Stimulated activated naive CD8-positive, alpha-beta T cell treated with anti-CD3 and anti-CD28 coated beads, Interleukin-15, amount 100 ng/mL, for 72 hours (primary cell): ENCODE measurements at regions not wholly inside any gene's neighbourhood (a gene's known extent, or its start where the extent isn't known, plus 50 kb on each side); places are given as distances from the start of the nearest gene placed in this dataset.
A peak's percentile ranks its signal among the peaks of the same experiment; 100 is the strongest.

Experiments used
- ATAC-seq: fragments of 150-1000 bp; cut with Tn5 transposase; 2 replicates; pipeline ENCODE4 v1.10.0; 2021; ENCODE audit warnings: mild to moderate bottlenecking, moderate library complexity
- DNase-seq, 2 donors: peaks; one replicate each; pipeline ENCODE4 v3.0.0; 2021 to 2022
- H3K27ac Mint-ChIP-seq, 2 donors: one replicate each; pipeline ENCODE4 v1.8.0; 2022; ENCODE audit warnings: mild to moderate bottlenecking in 2 of 2, mixed read lengths in 2 of 2, moderate library complexity in 2 of 2
- H3K27me3 Mint-ChIP-seq: one replicate; pipeline ENCODE4 v1.8.0; 2022; ENCODE audit warnings: mixed read lengths
- H3K4me1 Mint-ChIP-seq: one replicate; pipeline ENCODE4 v1.8.0; 2022; ENCODE audit warnings: mild to moderate bottlenecking, mixed read lengths
- H3K4me3 Mint-ChIP-seq, 2 donors: one replicate each; pipeline ENCODE4 v1.8.0; 2022; ENCODE audit warnings: mild to moderate bottlenecking in 2 of 2, mixed read lengths in 2 of 2, moderate library complexity in 1 of 2
- H3K9me3 Mint-ChIP-seq, 2 donors: one replicate each; pipeline ENCODE4 v1.8.0; 2022; ENCODE audit warnings: mixed read lengths in 2 of 2

DNA sequence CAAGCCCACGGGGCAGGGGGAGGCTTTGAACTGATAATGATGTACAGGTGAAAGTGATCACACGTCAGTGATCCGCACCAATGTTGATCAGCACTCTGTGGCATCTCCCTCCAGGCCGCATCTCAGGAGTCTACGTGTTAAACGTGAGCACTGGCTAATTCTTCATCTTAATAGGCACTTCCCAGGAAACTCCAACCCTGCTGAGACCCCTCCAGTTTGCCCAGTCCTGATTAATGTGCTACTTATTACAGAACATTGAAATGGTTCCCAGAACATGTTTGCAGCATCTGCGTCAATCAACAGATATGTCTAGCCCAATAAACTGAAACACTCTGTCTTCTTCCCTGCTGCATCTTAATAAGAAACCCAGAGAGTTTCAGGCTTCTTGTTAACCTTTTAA, 298.4 kb downstream of the DEPDC1B start:
- Mint-ChIP-seq H3K27ac (no peak overlapping the region), H3K27me3 (no peaks in the 10 kb centered on the region), H3K4me3 (no peak overlapping the region), H3K9me3 (no peaks in the 10 kb centered on the region), H3K4me1 (no peaks in the 10 kb centered on the region)
- no peak for DNase-seq
- no peak for ATAC-seq

DNA sequence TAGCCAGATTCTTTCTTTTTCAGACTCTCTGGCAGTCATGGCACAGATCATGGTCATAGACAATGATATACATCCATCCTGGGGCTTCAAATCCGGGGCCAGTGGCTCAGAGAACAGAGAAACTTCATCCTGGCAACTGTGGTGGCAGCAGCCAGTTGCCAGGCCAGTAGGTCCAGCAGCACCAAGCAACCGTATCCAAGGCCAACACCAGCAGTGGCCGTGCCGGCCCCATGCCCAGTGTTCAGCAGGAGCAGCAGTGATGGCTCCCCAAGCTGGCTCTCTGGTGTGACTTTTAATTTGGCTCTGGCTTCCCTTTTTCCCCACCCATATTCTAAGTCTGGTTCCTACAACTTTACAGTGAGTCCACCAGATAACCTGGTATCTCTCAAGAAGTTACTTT, 300.5 kb downstream of the DEPDC1B start:
- DNase-seq (no peak), ATAC-seq (no peak)
- Mint-ChIP-seq H3K4me1 (no peaks in the 10 kb centered on the region), H3K4me3 (no peak overlapping the region), H3K27me3 (no peaks in the 10 kb centered on the region), H3K27ac (no peak overlapping the region), H3K9me3 (no peaks in the 10 kb centered on the region)

DNA sequence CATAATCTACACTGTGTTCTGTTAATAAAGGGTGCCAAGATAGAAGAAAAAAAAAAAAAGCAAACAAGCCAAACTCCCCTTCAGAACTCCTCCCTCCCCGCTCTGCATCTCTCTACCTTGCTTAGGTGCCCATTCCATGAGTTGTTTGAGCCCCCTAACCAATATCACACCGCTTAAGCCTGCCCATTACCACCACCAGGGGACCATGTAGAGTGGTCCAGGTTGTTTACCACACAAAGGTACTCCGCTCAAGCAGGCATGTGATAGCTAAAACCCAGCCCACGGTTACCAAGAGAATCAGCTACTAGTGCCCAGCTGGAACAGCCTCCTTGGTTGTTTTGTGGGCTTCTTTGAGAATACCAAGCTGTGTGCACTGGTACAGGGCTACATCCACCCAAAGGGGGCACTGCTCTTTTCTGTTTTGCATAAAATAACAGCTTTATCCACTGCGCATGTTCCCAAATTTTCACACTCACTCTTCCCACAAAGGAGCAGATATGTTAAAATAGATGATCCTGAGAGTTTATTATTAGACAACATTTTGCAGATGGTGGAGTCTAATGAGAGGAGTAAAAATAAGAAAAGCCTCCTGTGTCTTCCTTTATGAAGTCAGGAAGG, 304.1 kb downstream of the DEPDC1B start:
- Mint-ChIP-seq H3K27ac (no peak overlapping the region), H3K4me3 (no peak overlapping the region), H3K27me3 (no peaks in the 10 kb centered on the region), H3K4me1 (no peaks in the 10 kb centered on the region), H3K9me3 (no peaks in the 10 kb centered on the region)
- ATAC-seq (no peak), DNase-seq (no peak)

- Mint-ChIP-seq H3K27me3 (peaks cover 7% of the 10 kb centered on the region), H3K4me1 (no peaks in the 10 kb centered on the region), H3K4me3 (no peak overlapping the region), H3K27ac (no peak overlapping the region), H3K9me3 (no peaks in the 10 kb centered on the region)
- DNase-seq (no peak), ATAC-seq (no peak)
These were observed 312.9 kb downstream of the DEPDC1B start for GRCh38 chr5:60387051-60387440.

GRCh38 chr5:60386436-60387050, 313.4 kb downstream of the DEPDC1B start:
- Mint-ChIP-seq H3K4me1 (no peaks in the 10 kb centered on the region), H3K27ac (no peak overlapping the region), H3K4me3 (no peak overlapping the region), H3K9me3 (no peaks in the 10 kb centered on the region), H3K27me3 (peaks cover 7% of the 10 kb centered on the region)
- DNase-seq (no peak), ATAC-seq (no peak)

GRCh38 chr5:60382716-60383115, 317.2 kb downstream of the DEPDC1B start:
- Mint-ChIP-seq H3K9me3 (no peaks in the 10 kb centered on the region), H3K27ac (no peak overlapping the region), H3K27me3 (peaks cover 7% of the 10 kb centered on the region), H3K4me1 (no peaks in the 10 kb centered on the region), H3K4me3 (no peak overlapping the region)
- ATAC-seq (no peak), DNase-seq (no peak)

DNA sequence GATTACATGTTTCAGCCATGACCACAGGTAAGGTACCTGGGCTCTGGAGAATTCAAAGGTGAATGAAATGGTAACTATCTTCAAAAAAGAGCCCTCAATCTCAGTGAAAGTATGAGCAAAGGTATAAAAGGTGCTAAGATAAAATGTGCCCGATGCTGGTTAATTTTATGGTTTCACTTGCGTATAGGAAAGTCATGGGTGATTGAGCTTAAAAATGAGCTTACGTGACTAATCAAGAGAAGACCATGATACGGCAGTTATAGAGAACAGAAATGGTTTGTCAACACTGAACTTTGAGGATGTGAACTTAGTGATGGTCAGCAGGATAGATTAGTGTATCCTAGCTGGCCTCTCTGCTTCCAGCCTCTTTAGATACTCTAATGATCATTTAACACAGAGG, 320.1 kb downstream of the DEPDC1B start:
- peaks cover 6% of the 10 kb centered on the region for H3K27me3 Mint-ChIP-seq
- no peak for ATAC-seq
- DNase-seq = no peak
- H3K4me3 Mint-ChIP-seq = no peak overlapping the region
- no peaks in the 10 kb centered on the region for H3K9me3 Mint-ChIP-seq
- H3K4me1 Mint-ChIP-seq = no peaks in the 10 kb centered on the region
- peak overlapping the region in 1 of 2 donors; percentile 92 for H3K27ac Mint-ChIP-seq

- ATAC-seq = no peak
- no peak for DNase-seq
- H3K27me3 Mint-ChIP-seq = no peaks in the 10 kb centered on the region
- no peaks in the 10 kb centered on the region for H3K9me3 Mint-ChIP-seq
- no peaks in the 10 kb centered on the region for H3K4me1 Mint-ChIP-seq
- H3K4me3 Mint-ChIP-seq = no peak overlapping the region
- H3K27ac Mint-ChIP-seq = no peak overlapping the region
These were observed 322.1 kb downstream of the DEPDC1B start for GRCh38 chr5:60377826-60378225.

DNA sequence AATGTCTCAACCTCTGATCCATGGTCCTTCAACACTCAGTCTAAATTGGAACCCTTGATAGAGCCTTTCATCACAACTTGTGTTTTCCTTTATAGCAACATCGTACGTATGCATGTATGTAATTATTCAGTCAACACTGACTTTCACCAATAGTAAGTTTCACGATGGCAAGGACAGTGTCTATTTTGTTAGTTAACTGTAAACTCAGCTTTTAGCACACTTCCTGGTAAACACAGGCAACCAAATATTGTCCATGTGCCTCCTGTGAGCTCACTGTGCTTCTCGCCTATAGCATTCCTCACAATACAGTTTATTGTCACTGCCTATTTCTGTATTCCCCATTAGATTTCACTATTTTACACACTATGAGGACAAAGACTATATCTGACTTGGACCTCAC, 323.1 kb downstream of the DEPDC1B start:
- DNase-seq = no peak
- H3K27ac Mint-ChIP-seq = no peak overlapping the region
- H3K27me3 Mint-ChIP-seq = no peaks in the 10 kb centered on the region
- H3K4me1 Mint-ChIP-seq = no peaks in the 10 kb centered on the region
- no peak overlapping the region for H3K4me3 Mint-ChIP-seq
- ATAC-seq = no peak
- H3K9me3 Mint-ChIP-seq = no peaks in the 10 kb centered on the region

DNA sequence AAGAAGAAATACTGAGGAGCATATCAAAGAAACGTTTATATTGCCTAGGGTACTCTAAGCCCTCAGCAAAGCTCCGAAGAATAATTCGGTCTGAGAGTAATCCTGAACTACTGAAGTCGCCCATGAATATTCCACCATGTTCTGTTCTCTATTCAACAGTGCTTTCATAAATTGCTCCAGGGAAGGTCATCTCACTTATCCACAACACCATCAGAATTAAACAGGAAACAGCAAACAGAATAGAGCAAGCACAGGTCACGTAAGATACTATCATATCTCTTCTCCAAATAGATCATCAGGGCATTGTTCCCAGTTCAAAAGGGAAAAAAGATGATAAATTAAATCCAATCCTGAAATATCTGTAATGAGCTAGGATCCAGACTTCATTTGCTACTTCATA, 325.6 kb downstream of the DEPDC1B start:
- Mint-ChIP-seq H3K4me3 (no peak overlapping the region), H3K27me3 (no peaks in the 10 kb centered on the region), H3K9me3 (no peaks in the 10 kb centered on the region), H3K4me1 (no peaks in the 10 kb centered on the region), H3K27ac (no peak overlapping the region)
- DNase-seq = no peak
- no peak for ATAC-seq

GRCh38 chr5:60372786-60373185, 327.2 kb downstream of the DEPDC1B start:
- no peak for ATAC-seq
- Mint-ChIP-seq H3K4me3 (no peak overlapping the region), H3K27me3 (no peaks in the 10 kb centered on the region), H3K4me1 (no peaks in the 10 kb centered on the region), H3K9me3 (no peaks in the 10 kb centered on the region), H3K27ac (no peak overlapping the region)
- DNase-seq = no peak

- H3K4me1 Mint-ChIP-seq = no peaks in the 10 kb centered on the region
These were observed 328.9 kb downstream of the DEPDC1B start for GRCh38 chr5:60371065-60371464.

GRCh38 chr5:60370508-60370907, 329.5 kb downstream of the DEPDC1B start:
- Mint-ChIP-seq H3K27ac (no peak overlapping the region), H3K4me1 (no peaks in the 10 kb centered on the region), H3K4me3 (no peak overlapping the region), H3K9me3 (no peaks in the 10 kb centered on the region), H3K27me3 (no peaks in the 10 kb centered on the region)
- ATAC-seq (no peak), DNase-seq (no peak)

More at GRCh38 chr5:60371065-60371464, 328.9 kb downstream of the DEPDC1B start:
- Mint-ChIP-seq H3K4me3 (no peak overlapping the region), H3K27me3 (no peaks in the 10 kb centered on the region), H3K27ac (no peak overlapping the region), H3K9me3 (no peaks in the 10 kb centered on the region)
- no peak for ATAC-seq
- no peak for DNase-seq

GRCh38 chr5:60369391-60369790, 330.6 kb downstream of the DEPDC1B start:
- no peak for DNase-seq
- Mint-ChIP-seq H3K9me3 (no peaks in the 10 kb centered on the region), H3K4me1 (no peaks in the 10 kb centered on the region), H3K27me3 (no peaks in the 10 kb centered on the region), H3K27ac (no peak overlapping the region), H3K4me3 (no peak overlapping the region)
- ATAC-seq = no peak

DNA sequence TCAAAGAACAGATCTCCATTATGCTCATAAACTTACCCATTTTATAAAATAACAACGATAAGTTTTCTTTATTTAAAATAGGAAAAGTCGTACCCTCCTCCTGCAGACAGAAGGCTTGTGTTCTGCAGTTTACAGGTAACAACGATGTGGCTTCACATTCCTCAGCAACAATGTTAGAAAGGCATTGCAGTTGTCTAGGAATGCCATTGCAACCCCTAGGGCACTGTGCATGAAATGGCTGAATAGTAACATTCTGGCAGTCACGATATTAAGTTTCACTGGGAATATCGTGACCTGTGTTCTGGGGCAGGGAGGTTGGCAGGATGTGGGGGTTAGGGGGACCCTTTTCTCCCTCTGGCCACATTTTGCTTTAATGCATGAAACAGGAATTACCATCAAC, 331.9 kb downstream of the DEPDC1B start:
- ATAC-seq (no peak), DNase-seq (no peak)
- no peaks in the 10 kb centered on the region for H3K4me1 Mint-ChIP-seq
- no peak overlapping the region for H3K27ac Mint-ChIP-seq
- H3K4me3 Mint-ChIP-seq = no peak overlapping the region
- H3K27me3 Mint-ChIP-seq = no peaks in the 10 kb centered on the region
- no peaks in the 10 kb centered on the region for H3K9me3 Mint-ChIP-seq

DNA sequence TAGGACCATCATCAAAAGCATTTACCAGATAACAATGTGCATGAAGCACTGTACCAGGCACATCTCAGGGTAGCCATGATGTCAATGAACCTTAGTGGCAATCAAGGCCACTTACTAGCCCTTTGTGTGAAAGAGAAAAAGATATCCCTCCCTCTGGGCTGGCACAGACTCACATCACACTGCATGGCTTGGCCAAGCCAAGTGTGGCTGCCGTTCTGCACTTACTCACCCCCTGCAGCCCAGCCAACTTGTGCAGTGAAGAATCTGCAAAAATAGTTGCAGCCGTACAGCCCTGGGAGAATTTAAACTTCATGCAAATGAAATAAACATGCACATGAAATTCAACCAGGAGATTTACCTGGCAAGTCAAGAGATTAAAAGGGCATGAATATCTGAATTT, 333.5 kb downstream of the DEPDC1B start:
- ATAC-seq = no peak
- H3K4me1 Mint-ChIP-seq = no peaks in the 10 kb centered on the region
- no peaks in the 10 kb centered on the region for H3K9me3 Mint-ChIP-seq
- no peaks in the 10 kb centered on the region for H3K27me3 Mint-ChIP-seq
- no peak overlapping the region for H3K4me3 Mint-ChIP-seq
- no peak overlapping the region for H3K27ac Mint-ChIP-seq
- no peak for DNase-seq

GRCh38 chr5:60365001-60365400, 335.0 kb downstream of the DEPDC1B start:
- DNase-seq (no peak), ATAC-seq (no peak)
- Mint-ChIP-seq H3K4me3 (no peak overlapping the region), H3K4me1 (no peaks in the 10 kb centered on the region), H3K27me3 (no peaks in the 10 kb centered on the region), H3K9me3 (no peaks in the 10 kb centered on the region), H3K27ac (no peak overlapping the region)
